GM12864 (cell line): ENCODE measurements at regions not wholly inside any gene's neighbourhood (a gene's known extent, or its start where the extent isn't known, plus 50 kb on each side); places are given as distances from the start of the nearest gene placed in this dataset.

Experiments used
- DNase-seq: peaks from one replicate; pipeline ENCODE4 v3.0.0-alpha.2; 2011; ENCODE audit warnings: low read depth
- H3K4me3 ChIP-seq: 2 replicates; pipeline ENCODE4 v1.5.1; 2011; ENCODE audit warnings: mild to moderate bottlenecking, low read depth, low read length, control low read depth
- TF ChIP-seq, protein P1 (sequence below): IDR thresholded peaks from 2 replicates; pipeline ENCODE4 v1.5.1; 2011; ENCODE audit warnings: low read depth, mild to moderate bottlenecking, moderate library complexity, low read length, control low read depth, inconsistent platforms; ENCODE audit errors: missing control alignments

DNA sequence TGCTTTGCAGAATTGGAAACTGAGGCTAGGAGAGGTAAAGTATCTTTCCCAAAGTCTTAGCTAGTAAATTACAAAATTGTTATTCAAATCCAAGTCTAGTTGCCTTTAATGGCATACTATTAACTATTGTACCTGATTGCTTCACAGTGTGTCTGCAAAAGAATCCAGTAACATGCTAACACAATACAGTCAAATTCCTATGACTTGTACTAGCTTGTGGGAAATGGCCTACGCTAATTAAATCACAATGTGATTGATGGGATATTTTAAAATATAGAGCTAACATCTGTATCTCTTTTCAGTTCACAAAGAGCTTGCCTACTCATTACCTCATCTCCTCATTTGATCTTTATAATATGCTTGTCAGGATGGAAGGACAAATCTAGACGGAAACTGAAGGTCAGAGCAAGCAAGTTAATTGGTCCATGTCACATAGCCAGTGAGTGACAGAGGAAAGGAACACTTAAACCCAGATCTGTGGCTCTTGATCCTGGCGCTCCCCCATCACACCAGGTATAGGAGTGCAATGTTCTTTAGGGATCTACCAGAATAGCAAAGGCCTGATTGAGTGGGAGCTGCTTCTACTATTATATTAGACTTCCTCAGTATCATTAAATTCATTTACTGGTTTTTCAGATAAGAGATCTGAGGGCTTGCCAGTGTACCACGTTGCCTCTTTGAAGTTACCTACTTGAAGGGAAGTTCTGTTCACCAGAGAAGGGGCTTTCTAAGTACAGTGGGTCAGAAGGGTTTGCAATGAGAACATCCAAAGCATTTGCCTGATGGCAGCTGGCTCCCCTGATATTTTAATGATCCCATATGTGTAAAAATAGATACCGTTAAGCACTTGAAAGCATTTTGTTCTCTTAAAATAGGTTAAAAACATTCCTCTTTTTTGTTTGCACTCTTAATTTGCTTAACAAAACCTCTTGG is 213.6 kb upstream of the SESN3 start:
- no peak for DNase-seq
- no peak overlapping the region for H3K4me3 ChIP-seq
- TF ChIP-seq, protein P1, sequence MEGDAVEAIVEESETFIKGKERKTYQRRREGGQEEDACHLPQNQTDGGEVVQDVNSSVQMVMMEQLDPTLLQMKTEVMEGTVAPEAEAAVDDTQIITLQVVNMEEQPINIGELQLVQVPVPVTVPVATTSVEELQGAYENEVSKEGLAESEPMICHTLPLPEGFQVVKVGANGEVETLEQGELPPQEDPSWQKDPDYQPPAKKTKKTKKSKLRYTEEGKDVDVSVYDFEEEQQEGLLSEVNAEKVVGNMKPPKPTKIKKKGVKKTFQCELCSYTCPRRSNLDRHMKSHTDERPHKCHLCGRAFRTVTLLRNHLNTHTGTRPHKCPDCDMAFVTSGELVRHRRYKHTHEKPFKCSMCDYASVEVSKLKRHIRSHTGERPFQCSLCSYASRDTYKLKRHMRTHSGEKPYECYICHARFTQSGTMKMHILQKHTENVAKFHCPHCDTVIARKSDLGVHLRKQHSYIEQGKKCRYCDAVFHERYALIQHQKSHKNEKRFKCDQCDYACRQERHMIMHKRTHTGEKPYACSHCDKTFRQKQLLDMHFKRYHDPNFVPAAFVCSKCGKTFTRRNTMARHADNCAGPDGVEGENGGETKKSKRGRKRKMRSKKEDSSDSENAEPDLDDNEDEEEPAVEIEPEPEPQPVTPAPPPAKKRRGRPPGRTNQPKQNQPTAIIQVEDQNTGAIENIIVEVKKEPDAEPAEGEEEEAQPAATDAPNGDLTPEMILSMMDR = no peak

DNA sequence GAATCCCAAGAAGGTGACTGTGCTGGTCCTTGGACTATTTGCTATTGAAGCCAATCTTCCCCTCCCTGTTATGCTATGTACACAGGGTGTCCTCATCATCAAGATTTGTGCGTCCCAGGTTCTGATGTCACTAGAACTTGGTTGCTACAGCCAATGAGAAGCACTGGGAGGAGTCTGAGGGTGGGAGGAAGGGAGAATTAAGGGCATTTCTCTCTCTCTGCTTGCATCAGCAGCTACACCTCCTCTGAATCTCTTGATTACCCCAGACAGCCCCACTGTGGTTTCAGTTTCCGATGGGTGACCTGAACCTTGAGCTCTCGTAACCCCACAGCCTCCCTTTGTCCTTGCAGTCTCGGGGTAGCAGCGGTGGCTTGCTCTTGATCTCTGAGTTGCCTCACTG is 212.4 kb upstream of the SESN3 start:
- TF ChIP-seq, protein P1 = no peak
- DNase-seq = peak; percentile 49

DNA sequence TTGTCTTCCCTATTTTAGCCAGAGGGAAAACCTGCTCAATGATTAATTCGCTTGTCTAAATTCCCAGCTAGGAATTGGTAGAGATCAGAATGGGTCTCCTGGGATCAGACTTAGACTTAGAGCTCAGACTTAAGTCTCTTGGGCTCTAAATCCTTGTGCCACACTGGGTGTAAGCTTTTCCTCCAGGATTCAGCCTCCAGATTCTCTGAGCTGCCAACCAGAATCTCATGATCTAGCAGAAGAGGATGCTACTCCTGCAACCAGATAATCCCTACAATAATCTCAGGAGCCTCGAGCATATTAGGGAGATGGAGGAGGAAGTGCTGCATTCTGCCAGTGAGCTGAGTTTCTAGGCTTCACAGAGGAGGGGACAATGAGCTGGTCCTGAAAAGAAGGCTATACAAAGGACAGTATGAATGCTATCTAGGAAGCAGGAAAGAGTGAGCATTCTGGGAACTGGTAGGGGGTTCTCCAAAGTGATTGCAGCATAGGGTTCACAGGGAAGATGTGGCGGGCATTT is 211.6 kb upstream of the SESN3 start:
- DNase-seq = no peak
- no peak overlapping the region for H3K4me3 ChIP-seq

More for the DNA sequence above, 212.4 kb upstream of the SESN3 start:
- H3K4me3 ChIP-seq = no peak overlapping the region

DNA sequence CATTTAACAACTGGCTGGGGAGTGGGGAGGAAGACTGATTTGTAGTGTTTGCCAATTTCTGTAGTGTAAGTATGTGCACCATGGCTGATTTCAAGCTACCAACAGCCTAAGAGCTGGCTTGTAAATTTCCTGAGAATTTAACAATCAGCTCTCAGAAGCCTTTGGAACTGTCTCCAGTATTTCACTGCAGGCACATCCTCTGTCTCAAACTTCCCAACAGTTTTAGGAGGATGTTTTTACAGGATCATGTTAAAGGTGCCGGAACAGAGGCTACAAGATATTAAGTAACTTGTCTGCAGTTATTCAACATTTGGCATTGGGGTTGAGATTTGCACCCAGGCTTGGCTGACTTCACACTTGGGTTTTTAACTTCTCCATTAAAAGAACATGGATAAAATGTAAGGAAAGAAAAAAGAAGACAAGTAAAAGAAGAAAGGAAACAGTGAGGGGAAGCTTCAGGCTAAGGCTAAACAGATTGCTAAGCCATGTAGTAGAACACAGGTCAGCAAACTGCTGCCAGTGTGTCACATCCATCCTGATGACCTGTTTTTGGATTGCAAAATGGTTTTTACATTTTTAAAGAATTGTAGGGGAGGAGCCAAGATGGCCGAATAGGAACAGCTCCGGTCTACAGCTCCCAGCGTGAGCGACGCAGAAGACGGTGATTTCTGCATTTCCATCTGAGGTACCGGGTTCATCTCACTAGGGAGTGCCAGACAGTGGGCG is 204.8 kb upstream of the SESN3 start:
- no peak for DNase-seq
- TF ChIP-seq, protein P1 = no peak
- no peak overlapping the region for H3K4me3 ChIP-seq

More for the DNA sequence above, 211.6 kb upstream of the SESN3 start:
- TF ChIP-seq, protein P1 = no peak

DNA sequence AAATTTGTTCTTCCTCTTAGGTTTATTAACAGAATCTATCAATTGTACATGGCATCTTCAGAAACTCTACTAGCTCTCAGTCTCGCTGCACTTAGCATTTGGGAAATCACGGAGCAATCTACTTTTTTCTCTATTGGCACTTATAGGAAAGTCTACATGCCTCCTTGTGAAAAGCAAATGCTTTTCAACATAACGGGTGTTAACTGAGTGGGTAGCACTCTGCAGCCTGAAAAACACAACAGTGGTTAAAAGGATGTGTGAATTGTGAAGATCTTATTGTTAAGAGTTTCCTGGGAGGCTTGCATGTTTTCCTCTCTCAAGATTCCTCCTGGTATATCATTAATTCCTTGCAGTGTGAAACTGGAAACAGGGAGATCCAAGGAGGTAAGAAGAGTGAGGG is 204.2 kb upstream of the SESN3 start:
- DNase-seq = no peak
- H3K4me3 ChIP-seq = no peak overlapping the region
- TF ChIP-seq, protein P1 = no peak

DNA sequence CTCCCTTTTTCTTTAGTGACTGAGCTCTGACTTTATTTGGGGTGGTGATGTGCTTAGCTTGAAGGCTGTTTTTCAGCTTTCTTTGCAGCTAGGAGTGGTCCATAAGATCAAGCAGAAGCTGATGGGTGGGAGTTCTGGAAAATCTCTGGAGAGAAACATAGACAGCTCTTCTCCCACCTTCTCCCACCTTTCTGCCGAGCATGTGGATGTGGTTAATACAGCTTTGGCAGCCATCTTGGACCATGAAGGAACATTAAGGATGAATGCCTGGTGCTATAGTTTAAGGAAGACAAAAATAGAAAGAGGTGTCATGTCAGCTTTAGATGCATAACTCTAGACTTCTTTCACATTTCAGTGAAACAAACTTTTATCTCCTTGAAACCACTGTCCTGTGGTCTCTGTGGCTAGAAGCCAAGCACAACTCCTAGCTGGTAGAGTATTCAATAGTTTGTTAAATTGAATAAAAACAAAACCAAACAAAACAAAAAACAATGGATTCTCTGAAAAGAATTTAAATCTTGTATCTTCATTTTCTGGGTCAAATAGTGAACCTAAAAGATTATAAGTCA is 203.6 kb upstream of the SESN3 start:
- H3K4me3 ChIP-seq = no peak overlapping the region
- DNase-seq = no peak
- TF ChIP-seq, protein P1 = no peak
